HG03460 (cell line): ENCODE measurements at regions not wholly inside any gene's neighbourhood (a gene's known extent, or its start where the extent isn't known, plus 50 kb on each side); places are given as distances from the start of the nearest gene placed in this dataset.

Experiments used
- ATAC-seq: cut with Tn5 transposase; IDR thresholded peaks from one replicate; pipeline ENCODE4 v1.9.1; 2021; ENCODE audit not compliant: unreplicated experiment

DNA sequence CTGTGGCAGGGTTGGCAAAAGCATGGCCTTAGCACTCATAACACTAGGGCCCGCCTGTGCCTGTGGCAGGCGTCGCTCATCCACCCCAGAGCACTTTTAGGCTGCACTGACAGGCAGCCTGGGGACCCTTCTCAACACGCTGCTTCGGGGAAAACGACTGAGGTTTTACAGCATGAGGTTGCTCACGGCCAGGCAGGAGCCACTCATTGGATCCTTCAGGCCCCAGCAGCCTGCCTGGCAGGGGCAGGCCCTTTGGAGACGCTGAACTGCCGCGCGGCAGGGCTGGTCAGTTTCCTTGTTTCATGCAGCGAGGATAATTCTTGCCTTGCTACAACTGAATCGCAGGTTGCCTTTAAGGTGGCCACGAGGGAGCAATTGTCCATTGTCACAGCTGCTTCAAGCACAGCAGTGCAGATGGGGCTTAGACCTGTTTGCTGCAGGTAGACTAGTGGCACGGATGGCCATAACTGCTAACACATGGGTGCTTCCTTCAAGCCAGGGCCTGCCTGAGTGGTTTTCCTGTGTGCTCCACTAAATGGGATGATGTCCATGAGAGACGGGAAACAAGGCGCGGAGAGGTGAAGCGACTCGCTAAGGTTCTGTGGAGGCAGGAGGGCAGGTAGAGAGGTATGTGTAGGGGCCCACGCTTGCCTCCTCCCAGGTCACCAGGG, 49.9 kb upstream of the HS6ST1 start:
- no peak for ATAC-seq

DNA sequence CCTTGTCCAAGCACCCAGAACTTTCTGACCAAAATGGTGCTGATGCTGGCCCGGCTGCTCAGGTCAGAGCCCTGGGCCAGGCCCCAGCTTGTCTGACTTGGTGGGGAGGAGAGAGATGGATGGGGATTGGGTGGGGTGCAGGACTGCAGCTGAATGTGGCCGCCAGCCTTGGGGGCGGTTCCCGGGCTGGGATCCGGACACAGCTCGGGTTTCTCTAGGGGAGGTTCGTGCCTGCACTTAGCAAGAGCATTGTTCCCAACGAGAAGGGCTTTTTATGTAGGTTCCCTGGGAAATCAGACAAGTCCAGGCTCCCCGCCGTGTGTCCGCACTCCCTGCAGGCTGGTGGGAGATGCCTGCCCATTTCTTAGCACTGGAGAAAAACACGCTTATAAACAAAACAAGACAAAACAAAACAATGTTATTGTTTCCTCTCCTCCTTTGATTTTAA, 50.5 kb upstream of the HS6ST1 start:
- ATAC-seq, result no peak

DNA sequence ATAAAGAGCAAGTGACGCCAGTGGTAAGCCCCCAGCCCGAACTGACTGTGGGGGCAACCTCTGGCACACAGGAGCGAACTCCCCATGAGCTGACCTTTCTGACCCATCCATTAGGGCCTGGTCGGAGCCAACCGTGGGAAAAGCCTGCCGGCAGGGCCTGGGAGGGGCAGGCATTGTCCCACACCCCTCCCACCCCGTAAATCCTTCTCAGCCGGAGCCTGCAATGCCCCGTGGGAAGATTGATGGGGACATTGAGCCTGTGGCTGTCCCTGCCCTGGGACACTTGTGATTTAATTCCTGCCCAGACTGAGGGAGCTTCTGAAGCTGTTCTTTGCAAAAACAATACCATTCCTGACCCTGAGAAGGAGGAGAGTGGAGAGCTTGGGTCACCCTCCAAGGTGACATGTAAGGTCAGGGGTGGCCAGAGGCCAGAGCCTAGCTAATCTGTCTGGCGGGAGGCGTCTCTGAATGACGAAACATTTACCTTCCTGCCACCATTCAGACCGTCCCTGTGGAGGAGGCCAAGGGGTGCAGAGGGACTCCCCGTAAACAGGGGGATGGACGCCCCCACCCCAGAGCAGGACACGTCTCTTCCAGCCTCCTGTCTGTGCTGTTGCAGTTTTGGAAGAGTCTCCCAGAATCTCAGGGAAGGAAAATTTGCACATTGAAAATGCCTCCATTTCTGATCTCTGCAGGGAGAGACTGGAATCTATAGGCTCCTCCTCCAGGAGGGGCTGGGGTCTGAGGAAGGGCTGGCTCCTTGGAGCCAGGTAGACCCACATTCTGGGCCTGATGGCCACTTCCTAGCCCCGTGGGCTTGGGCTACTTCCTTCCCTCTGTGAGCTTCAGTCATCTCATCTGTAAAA, 51.2 kb upstream of the HS6ST1 start:
- ATAC-seq, result no peak

DNA sequence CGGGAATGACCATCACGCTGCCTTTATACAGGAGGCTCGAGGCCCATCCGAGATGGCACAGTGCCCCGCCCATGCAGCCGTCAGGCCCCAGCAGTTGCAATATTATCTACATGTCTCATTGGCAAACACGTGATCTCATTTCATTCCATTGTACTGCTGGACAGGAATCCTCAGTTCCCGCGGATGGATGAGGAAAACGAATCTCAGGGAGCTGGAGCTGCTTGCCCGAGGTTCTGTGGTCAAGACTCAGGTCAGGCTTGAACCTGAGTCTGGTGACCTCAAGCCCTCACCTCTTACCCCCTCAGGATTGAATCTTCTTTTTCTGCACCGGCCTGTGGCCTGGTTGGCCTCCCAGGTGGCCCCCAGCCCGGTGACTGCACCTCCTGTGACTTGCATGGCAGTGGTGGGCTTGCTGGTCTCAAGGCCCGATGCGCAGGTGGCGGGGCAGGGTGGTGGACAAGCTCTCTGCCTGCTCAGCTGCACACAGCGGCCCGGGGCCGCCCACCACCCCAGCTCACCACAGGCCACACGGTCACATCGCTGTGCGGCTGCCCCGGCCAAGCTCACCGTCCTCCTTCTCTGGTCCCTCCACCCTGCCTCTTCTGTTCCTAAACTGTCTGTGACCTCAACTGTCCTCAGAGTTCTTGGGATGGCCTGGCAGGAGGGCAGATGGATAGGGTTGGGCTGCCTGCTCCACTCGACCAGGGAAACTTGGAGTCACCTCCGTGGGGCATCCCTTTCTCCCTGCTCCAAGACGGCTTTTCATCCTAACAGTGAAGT, 52.0 kb upstream of the HS6ST1 start:
- ATAC-seq, result no peak

DNA sequence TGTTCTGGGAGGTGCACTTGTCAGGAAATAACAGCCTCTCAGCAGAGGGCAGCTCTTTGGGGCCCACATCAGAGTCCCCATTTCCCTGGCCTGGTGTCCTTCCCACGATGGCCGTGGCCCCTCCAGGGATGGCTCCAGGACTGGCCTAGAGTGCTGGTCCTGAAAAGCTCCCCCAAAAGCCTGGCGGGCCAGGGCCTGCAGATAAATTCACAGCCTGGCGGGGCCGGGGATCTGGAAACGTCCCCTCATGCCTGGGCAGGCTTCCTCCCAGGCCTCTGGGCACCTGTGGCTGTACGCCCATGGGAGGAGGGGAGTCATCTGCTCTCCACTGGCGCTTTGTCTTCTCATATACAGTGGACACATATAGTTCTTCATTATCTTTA, 52.6 kb upstream of the HS6ST1 start:
- no peak for ATAC-seq

DNA sequence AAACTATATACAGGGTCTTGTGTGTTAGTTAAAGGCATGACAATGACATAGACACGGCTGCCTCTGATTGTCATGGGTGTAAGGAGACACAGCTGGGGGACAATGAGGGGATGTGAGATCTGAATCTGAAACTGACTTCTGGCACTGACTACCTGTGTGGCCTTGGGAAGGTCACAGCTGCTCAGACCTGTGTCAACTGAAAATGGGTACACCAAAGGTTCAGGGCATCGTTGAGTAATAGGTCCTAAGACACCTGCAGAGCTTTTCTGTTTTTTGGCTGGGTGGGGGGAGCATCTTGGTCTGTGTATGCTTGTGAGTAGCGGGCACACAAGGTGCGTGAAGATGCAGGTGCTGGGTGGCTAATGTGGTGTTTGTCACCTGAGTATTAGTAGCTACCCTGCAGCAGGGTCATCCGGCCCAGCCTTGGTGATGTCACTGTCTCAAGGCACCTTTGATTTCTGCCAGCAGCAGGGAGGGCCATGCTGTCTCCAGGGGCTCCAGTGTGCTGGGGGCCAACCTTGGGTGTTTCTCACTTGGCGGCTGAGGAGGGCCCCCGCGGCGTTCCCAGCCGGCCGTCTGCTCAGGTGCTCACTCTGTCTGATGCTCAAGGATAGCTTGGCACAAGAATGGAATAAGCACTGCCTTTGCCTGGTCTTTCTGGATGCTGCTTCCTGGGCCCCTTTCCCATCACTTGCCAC, 53.1 kb upstream of the HS6ST1 start:
- ATAC-seq, result no peak

DNA sequence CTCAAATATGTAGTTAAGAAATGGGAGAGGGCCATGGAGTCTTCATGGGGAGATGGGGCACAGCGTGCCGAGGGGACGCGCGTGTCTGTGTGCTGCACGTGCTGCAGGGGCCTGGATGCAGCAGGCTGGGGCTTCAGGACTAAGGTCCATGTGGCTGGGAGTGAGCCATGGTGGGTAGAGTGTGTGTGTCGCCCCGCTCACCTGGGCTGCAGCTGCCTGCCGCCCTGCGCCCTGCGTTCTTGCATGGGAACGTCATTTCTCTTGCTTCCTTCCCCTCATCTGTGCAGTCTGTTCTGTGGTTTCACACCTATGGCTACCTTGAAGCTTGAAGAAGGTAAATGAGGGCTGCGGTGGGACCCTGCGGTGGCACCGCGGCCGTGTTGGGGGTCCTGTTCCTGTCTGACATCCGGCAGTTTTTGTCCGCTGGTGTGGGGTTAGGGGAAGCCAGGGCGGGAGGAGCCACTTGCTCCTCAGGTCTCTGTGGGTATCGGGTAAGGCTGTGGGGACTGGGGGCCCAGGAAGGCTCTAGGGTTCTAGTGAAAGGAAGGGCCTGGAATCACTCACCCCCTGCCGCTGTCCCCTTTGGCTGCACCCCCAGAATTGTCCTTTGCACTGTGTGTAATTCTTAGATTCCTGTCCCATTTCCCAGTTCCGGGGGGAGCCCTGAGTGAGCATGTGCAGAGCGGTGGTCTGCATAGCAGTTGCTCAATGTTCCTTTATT, 54.1 kb upstream of the HS6ST1 start:
- ATAC-seq, result no peak

DNA sequence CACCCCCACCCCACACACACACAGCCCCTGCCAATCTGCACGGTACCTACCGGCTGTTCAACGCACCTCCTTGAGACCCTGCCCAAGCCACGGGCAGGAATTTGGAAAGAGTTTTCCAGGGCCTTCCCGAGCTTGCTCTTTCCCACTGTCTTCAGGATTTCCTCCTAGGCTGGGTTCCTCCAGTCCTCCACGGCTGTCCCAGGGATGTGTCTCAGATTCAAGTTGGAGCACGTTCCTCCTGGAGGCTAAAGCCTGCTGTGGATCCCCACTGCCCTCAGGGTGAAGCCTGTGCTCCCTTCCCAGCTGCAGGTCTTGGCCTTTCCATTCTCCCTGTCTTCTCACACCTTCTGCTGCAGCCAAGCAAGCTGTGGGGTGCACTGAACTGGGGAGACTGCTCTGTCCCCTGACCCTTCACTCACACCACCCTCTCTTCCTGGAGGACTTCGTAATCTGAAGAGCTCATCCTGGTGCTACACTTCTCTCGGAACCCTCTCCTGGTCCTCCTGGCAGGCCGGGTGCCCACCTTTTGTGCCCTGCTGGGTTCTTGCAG, 54.9 kb upstream of the HS6ST1 start:
- ATAC-seq, result no peak

DNA sequence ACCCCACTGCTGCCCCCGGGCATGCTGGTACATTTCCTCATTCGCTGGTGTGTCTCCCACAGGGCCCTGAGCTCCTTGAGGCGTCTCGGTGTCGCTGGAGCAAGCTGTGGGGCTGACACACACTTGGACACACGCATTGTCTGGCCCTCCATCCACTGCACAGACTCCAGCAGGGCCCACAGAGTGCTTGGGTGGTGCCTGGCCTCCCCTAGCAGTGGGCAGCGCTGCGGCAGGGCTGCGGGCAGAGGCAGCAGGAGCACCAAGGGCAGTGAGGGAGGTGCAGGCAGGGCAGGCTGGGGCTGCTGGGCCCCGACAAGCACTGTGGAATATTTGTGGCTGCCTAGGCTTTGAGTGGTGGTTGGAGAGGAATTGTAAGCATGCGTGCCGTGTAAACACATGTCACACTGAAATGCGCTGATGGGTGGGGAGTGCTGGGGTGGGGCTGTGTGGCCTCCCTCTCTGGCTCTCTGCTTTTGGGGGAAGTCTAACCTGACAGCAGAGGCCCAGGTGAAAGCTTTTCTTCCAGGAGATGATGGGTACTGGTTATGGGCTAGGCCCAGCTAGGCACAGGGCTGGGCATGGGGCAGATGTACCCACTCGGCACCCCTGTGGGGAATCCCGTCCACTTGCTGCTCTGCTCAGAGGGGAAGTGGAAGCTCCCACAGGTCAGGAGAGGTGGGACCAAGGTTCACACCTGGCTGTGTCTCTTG, 55.5 kb upstream of the HS6ST1 start:
- no peak for ATAC-seq

DNA sequence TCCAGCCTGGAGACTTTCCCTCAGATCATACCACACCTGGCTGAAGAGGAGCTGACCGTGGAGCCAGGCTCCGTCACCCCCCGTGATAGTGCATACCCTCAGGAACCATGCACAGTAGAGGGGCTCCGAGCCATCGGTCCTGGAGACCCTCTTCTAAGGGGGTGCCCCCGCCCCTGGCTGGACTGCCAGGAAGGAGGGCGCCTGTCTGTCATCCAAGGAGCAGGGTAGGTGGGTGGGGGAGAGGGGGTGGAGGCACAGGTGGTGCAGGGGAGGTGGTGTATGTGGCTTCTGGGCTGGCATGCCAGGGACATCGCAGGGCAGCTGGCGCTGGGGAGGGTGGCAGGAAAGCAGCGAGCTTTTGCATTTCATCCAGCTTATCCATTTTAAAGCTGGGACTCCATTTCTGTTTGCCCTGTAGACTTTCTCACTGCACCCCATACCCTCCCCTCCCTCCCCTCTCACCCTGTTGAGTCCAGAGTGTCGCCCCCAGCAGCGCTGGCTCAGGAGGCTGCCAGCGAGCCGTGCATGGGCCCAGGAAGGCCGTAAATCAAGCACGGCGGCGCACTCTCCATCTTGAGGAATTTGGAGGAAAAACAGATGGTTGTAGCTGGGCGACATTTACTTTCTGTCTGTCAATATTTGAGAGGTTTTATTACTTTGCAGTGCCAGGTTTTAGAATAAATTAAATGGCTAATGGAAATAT, 56.2 kb upstream of the HS6ST1 start:
- no peak for ATAC-seq

DNA sequence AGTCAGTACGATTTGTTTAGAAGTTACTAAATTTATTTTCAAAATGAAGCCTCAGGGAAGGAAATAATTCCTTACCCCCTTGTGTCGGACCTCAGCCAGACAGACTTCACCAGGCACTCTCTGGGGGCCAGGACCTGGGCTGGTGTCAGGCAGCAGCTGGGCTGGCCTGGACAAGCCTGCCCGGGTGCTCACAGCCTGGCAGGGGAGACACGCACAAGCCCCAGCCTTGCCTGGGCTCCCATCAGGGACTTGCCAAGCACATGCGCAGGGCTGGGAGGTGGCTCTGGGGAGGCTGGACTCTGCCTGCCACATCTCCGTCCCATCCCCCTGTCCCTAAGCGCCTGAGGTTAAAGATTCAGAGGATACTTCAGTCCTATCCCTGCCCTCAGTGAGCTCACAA, 56.8 kb upstream of the HS6ST1 start:
- no peak for ATAC-seq

DNA sequence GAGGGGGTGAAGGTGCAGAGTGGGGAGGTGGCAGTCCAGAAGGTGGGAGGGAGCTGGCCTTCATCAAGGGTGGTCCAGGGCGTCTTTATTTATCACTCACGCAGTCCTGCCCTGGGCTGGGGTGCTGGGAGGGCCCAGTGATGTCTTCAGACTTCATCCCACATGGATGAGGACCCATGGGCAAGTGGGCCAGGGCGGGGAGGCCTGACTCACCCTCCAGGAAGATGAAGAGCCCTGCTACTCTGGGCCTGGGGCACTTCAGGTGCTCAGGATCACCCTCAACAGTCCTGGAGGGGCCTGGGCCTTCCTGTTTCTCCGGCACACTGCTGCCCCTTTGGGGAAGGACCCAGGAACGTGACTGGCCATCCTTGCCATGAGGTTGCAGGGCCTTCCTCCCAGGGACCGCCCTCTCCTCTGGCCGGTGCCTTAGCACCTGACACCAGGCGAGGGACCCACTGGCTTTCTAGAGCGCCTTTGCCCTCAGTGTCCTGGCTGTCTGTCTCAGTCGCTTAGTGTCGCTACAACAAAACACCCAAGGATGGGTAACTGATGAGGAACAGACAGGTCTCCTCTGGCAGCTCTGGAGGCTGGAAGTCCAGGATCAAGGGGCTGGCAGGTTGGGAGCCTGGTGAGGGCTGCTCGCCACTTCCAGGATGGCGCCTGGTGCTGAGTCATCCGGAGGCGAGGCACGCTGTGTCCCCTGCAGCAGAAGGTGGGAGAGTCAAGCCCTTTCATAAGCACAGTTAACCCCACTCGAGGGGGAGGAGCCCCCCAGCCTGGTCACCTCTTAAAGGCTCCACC, 57.8 kb upstream of the HS6ST1 start:
- no peak for ATAC-seq

DNA sequence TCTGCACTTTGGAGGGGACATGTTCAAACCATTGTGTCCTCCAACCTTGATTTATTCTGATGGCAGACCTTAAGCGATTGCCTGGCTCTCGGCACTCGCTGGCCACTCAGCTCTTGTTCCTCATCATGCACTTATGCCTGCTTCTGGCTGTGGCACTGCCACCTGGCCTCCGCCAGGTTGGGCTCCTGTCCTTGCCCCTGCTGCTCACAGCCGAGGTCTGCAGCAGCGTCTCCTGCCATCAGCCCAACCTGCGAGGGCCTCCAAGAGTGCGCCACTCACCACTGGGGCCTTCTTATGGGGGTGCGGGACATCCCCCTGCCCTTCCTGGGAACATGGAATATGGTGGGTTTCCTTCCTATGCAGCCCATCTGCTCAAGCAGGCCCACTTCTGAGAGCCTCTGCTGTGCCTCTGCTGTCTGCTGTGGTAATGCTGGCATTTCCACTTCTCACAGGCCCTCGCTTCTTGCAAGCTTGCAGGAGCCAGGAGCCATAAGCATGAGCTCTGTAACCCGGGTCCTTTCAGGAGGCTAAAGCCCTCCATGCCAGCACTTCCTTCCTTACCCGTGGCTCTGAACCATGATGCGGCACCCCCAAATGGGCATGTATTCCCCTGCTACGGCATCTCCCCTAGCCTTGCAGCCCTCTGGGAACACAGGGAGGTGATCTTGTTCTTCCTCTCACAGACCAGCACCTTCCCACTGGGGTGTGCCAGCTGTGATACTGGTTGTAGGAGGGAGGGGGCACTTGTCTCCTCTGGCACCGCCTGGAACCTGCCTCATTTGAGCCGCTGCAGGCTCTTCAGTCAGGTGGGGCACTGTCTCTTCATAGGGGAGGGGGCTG, 58.6 kb upstream of the HS6ST1 start:
- ATAC-seq, result no peak

DNA sequence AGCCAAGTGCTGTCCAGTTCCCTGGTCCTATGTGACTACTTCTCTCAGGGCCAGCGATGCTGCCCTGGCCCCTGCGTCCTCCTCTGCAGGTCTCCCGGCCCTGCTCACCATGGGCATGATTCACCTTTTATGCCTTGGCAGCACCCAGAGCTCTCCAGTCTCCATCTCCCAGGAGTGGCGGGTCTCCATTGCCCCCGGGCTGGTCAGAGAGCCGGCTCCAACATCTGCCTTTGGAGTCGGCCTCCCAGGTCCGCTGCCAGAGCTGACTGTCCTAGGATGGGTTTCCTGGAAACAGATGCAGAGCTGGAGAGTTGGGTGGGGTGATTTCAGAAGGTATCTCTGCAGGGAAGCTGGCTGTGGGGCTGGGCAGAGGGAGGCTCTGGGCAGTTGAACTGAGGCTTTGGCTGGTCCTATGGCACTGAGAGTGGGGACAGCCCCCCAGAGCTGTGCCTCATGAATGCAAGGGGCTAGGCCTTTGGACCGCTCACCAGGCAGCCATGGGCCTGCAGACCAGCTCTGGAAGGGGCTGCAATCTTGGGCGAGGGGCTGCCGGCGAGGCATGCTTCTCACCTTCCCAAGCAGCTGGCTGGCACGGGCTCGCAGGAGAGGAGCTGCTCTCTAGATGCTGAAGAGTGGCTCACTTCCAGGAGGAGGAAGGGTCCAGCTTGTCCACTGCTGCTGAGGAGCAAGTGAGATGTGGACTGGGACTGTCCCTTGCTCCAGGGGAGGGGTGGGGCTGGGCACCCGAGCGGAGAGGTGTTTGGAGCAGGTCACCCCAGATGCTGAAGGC, 59.8 kb upstream of the HS6ST1 start:
- ATAC-seq, result no peak

DNA sequence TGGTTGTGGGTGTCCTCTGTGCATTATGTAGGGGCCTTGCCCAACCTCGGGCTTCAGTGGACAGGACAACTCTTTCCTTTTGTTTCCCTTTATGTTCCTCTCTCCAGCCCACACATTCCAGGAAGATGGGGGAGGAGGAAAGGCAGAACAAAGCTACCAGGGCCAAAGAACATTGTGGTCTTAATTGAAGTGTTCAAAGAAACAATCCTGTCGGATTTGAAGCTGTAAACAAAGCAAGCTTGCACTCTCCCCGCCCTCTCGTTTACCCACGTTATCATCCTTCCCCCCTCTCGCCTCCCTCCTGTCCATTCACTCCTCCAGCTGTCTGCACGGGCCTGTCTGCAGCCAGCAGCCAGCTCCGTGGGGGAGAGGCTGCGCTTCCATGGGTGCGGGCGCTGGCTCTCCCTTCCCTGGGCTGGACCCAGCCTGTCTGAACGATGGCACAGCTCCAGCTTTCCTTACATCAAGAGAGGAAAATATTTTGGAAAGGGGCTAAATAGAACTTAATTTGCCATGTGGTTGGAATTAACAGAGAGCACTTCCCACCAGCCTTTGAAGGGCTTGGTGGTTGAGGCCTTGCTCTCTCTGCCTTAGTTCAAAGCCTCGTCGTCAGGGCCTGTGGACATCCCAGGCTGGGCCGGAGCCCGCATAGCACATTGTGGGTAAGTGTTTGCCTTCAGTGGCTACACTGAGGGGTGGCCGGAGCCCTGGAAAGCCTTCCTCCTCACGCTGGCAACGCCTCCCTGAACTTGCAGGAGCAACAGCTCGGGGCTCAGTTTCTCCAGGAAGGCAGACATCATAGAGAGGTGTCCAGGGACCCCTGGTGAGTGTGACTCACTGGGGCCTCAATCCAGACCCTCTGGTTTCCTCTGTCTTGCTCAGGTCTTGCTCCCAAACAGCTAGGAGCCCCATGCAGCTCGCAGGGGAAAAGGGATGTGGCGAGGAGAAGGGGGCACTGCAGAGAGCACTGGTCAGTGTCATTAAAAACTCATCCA, 60.6 kb upstream of the HS6ST1 start:
- ATAC-seq, result no peak
